ENCODE measurements at regions not wholly inside any gene's neighbourhood (a gene's known extent, or its start where the extent isn't known, plus 50 kb on each side); places are given as distances from the start of the nearest gene placed in this dataset.

GRCh38 chr5:96253140-96253539 is 179.9 kb downstream of the PCSK1 start:
- no peak overlapping the region for H3K27ac Mint-ChIP-seq
- no peak overlapping the region for H3K4me3 Mint-ChIP-seq (ENCODE audit: low read depth)
- peaks cover 21% of the 10 kb centered on the region for H3K4me1 Mint-ChIP-seq (ENCODE audit: low read depth)
- TF ChIP-seq, protein P1, sequence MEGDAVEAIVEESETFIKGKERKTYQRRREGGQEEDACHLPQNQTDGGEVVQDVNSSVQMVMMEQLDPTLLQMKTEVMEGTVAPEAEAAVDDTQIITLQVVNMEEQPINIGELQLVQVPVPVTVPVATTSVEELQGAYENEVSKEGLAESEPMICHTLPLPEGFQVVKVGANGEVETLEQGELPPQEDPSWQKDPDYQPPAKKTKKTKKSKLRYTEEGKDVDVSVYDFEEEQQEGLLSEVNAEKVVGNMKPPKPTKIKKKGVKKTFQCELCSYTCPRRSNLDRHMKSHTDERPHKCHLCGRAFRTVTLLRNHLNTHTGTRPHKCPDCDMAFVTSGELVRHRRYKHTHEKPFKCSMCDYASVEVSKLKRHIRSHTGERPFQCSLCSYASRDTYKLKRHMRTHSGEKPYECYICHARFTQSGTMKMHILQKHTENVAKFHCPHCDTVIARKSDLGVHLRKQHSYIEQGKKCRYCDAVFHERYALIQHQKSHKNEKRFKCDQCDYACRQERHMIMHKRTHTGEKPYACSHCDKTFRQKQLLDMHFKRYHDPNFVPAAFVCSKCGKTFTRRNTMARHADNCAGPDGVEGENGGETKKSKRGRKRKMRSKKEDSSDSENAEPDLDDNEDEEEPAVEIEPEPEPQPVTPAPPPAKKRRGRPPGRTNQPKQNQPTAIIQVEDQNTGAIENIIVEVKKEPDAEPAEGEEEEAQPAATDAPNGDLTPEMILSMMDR (IDR thresholded peaks at IDR 0.05; ENCODE audit: unreplicated experiment): no peak
- H3K27me3 Mint-ChIP-seq: no peaks in the 10 kb centered on the region
- peaks cover 2% of the 10 kb centered on the region for H3K36me3 Mint-ChIP-seq (ENCODE audit: insufficient read depth)
- DNase-seq (ENCODE audit: low spot score, unreplicated experiment): no peak
- peaks cover 4% of the 10 kb centered on the region for H3K9me3 Mint-ChIP-seq (ENCODE audit: low read depth)

GRCh38 chr5:96252596-96252995 is 180.5 kb downstream of the PCSK1 start:
- H3K36me3 Mint-ChIP-seq (ENCODE audit: insufficient read depth): peaks cover 2% of the 10 kb centered on the region
- no peak overlapping the region for H3K4me3 Mint-ChIP-seq (ENCODE audit: low read depth)
- TF ChIP-seq, protein P1 (IDR thresholded peaks at IDR 0.05; ENCODE audit: unreplicated experiment): no peak
- H3K9me3 Mint-ChIP-seq (ENCODE audit: low read depth): peaks cover 4% of the 10 kb centered on the region
- peaks cover 23% of the 10 kb centered on the region for H3K4me1 Mint-ChIP-seq (ENCODE audit: low read depth)
- no peak overlapping the region for H3K27ac Mint-ChIP-seq
- DNase-seq (ENCODE audit: low spot score, unreplicated experiment): no peak
- H3K27me3 Mint-ChIP-seq: no peaks in the 10 kb centered on the region

DNA sequence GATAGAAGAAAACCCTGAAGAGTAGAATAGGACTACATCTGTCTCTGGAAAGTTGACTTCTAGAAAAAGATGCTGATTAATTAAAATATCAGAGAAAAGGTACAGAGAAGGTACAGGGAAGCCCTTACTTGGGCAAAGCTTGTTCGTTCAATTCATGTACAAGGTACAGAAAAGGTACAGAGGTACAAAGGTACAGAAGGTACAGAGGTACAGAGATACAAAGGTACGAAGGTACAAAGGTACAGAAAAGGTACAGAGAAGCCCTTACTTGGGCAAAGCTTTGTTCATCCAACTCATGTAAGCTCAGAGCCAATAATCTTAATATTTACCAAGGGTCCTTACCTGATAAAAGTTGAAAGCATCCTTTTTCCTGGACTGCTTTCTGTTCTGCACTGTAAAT is 182.3 kb downstream of the PCSK1 start:
- no peak overlapping the region for H3K27ac Mint-ChIP-seq
- H3K4me3 Mint-ChIP-seq (ENCODE audit: low read depth): no peak overlapping the region
- H3K4me1 Mint-ChIP-seq (ENCODE audit: low read depth): peaks cover 29% of the 10 kb centered on the region
- no peaks in the 10 kb centered on the region for H3K27me3 Mint-ChIP-seq
- TF ChIP-seq, protein P1 (IDR thresholded peaks at IDR 0.05; ENCODE audit: unreplicated experiment): no peak
- peaks cover 4% of the 10 kb centered on the region for H3K9me3 Mint-ChIP-seq (ENCODE audit: low read depth)
- no peak for DNase-seq (ENCODE audit: low spot score, unreplicated experiment)
- H3K36me3 Mint-ChIP-seq (ENCODE audit: insufficient read depth): peaks cover 2% of the 10 kb centered on the region

DNA sequence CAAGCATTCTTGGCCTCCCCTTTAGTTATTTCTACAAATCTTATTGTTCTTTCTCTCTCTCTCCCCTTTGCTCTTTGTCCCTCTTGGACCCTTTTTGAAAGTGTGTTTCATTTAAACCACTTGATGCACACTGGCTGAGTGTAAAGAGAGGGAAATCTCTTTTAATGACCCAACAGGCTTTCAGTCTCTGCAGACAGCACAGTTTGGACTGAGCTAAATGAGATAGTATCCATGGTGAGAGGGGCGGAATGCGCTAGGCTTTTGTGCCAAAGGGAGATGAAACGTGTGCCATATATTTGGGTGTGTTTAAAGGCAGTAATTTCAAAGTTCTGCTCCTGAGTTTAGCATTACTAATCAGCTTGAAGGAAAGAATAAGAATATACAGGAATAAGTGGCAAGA is 184.9 kb downstream of the PCSK1 start:
- Mint-ChIP-seq H3K4me1 (ENCODE audit: low read depth) (peaks cover 48% of the 10 kb centered on the region), H3K4me3 (ENCODE audit: low read depth) (no peak overlapping the region), H3K27me3 (no peaks in the 10 kb centered on the region), H3K27ac (peak overlapping the region; percentile 60), H3K36me3 (ENCODE audit: insufficient read depth) (peaks cover 2% of the 10 kb centered on the region), H3K9me3 (ENCODE audit: low read depth) (peaks cover 4% of the 10 kb centered on the region)
- TF ChIP-seq, protein P1 (IDR thresholded peaks at IDR 0.05; ENCODE audit: unreplicated experiment): no peak
- DNase-seq (ENCODE audit: low spot score, unreplicated experiment): no peak

DNA sequence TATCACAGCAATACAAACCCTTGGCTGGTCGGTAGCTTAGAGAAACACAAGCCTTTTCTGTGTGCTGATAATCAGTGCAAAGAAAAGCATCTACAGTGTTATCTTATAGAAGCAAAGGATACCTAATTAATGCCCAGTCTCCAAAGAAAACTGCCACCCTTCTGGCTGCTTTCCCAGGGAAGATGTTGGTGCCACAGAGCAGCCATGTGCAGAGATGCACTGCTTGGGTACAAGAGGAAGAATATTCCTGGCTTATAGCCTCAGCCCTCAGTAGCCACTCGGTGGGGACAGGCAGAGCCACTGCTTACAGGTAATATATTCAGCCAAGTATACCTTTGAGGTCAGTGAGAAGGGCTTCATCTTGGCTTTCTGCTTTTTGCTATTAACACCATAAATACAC is 185.3 kb downstream of the PCSK1 start:
- Mint-ChIP-seq H3K27ac (peak overlapping the region; percentile 72), H3K36me3 (ENCODE audit: insufficient read depth) (peaks cover 2% of the 10 kb centered on the region), H3K9me3 (ENCODE audit: low read depth) (peaks cover 4% of the 10 kb centered on the region)

More for the DNA sequence above, 185.3 kb downstream of the PCSK1 start:
- TF ChIP-seq, protein P1 (IDR thresholded peaks at IDR 0.05; ENCODE audit: unreplicated experiment): no peak
- Mint-ChIP-seq H3K4me3 (ENCODE audit: low read depth) (no peak overlapping the region), H3K4me1 (ENCODE audit: low read depth) (peaks cover 53% of the 10 kb centered on the region), H3K27me3 (no peaks in the 10 kb centered on the region)
- no peak for DNase-seq (ENCODE audit: low spot score, unreplicated experiment)
